LNCAP (cell line): ENCODE measurements at regions not wholly inside any gene's neighbourhood (a gene's known extent, or its start where the extent isn't known, plus 50 kb on each side); places are given as distances from the start of the nearest gene placed in this dataset.

ENCODE experiments used
- CTCF ChIP-seq: fragments of 450-650 bp; IDR thresholded peaks from 2 replicates; pipeline ENCODE4 v1.5.1; 2017; ENCODE audit warnings: mild to moderate bottlenecking

GRCh38 chr17:34012709-34013375, 242.2 kb upstream of the CCL2 start:
- no peak for TF ChIP-seq CTCF

- no peak for TF ChIP-seq CTCF
Measured at GRCh38 chr17:34015253-34015652, 239.8 kb upstream of the CCL2 start.

GRCh38 chr17:34024386-34024785, 230.7 kb upstream of the CCL2 start:
- TF ChIP-seq CTCF: no peak

GRCh38 chr17:34024806-34025551, 230.1 kb upstream of the CCL2 start:
- TF ChIP-seq CTCF: no peak

GRCh38 chr17:34045990-34046389, 209.1 kb upstream of the CCL2 start:
- TF ChIP-seq CTCF: no peak

GRCh38 chr17:34051046-34051445, 204.0 kb upstream of the CCL2 start:
- TF ChIP-seq CTCF: no peak

GRCh38 chr17:34054495-34054894, 200.6 kb upstream of the CCL2 start:
- no peak for TF ChIP-seq CTCF
